NCI-H146 (cell line): ENCODE measurements at regions not wholly inside any gene's neighbourhood (a gene's known extent, or its start where the extent isn't known, plus 50 kb on each side); places are given as distances from the start of the nearest gene placed in this dataset.
A peak's percentile ranks its signal among the peaks of the same experiment; 100 is the strongest.

Experiments used
- DNase-seq: peaks from one replicate; lab custom pipeline; 2025; lab: John Stamatoyannopoulos, UW

DNA sequence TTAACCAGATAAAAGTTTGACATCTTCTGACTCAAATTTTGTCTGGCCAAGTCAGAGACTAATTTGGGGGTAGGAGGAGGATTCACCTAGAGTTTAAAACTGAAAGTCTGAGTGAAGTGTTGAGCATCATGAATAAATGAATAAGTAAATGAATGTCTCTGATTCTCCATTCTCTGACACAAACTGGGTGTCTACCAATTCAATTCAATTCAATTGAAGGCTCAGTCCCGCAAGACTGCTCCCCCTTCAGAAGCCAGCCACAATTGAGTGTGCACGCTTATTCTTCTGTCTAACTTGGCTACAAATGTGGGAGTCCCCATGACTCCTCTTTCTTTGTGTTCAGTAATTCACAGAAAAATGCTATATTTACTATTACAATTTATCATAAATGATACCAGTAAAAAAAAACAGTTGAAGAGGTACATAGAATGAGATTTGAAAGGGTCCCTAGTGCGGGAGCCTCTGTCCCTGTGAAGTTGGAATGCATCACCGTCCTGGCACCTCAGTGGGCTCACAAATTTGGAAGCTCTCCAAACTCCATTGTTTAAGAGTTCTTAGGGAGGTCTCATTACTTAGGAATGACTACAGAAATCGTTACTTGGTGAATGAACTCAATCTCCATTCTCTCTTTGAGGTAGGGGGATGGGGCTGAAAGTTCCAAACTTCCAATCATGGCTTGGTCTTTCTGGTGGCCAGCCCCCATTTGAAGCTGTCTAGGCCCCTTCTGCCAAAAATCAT is 243.7 kb upstream of the PHYHIPL start:
- DNase-seq = no peak

DNA sequence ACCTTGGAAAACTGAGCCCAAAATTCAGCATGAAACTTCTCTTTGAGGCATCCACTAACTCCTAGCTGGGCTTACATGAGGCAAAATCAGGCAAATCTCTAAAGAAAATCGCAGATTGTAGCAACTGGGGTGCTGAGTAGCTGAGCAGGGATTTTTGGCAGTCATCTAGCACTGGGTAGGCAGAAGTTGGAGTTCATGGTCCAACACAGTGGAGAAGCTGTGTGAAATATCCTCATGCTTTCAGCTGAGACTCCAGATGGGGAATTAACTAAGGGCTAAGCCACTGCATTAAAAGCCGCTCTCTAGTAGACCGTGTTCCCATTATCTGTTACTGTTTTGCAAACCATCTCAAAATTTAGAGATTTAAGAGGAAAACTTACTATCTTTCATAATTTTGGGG is 240.1 kb upstream of the PHYHIPL start:
- no peak for DNase-seq

DNA sequence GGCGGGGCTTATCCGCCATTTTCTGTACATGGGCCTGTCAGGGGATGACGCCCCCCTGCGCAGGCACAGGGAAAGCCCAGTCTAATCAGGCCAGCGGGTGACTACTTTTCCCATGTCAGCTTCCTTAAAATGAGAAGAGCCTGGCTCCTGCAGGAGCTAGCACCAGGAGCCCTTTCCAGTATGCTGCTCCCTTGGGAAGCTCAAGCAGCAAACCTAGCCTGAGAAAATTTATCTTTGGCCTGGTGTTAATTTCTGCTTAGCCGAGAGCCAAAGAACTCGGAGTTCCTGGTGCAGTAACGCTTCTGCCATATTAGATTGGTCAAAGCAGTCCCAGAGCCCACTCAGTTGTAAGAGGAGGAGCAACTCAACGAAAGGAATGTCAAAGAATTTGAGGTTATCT is 239.0 kb upstream of the PHYHIPL start:
- no peak for DNase-seq

DNA sequence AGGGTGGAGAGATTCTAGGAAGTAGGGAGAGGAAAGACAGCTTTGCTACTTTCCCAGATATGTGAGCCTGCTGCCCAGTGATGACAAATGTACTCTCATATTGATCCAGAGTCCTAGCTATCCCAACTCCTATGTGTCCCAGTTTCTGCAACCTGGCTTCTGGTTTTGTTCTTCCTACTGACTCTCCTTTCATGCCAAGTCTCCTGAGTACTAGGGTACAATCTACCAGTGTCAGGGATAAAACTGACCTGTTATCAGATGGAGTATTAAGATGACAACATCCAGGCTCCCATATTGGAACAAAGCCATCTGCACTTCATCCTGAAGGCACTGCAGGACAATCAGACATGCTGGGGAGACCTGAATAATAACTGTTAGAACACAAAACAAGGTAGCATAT is 233.7 kb upstream of the PHYHIPL start:
- no peak for DNase-seq

DNA sequence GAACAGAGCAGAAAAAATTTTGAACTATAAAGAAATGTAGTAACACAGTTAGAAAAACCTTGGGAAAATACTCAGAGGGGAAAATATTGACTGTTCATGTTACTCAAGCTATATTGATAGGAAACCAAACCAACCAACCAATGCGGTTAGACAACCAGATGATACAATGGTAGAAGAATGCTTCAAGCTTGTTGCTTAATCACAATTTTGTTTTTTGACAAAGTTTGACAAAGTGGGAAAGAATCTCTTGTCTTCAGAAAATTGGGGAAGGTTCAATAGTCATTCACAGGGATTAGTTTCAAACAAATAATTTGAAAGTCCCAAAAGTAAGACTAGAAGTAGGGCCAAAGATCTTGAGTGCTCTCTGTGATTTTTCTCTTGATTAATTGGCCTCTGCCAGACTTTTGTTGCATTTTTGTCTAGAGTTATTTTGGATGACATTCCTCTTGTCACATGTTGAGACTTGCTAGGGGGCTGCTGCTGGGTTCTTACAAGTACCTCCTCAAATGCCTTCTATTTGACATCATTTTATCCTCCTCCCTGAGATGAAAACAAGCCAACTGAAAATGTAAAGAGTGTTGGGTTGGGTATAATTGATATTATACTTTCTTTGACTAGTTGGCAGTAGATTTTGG is 233.1 kb upstream of the PHYHIPL start:
- DNase-seq = no peak

DNA sequence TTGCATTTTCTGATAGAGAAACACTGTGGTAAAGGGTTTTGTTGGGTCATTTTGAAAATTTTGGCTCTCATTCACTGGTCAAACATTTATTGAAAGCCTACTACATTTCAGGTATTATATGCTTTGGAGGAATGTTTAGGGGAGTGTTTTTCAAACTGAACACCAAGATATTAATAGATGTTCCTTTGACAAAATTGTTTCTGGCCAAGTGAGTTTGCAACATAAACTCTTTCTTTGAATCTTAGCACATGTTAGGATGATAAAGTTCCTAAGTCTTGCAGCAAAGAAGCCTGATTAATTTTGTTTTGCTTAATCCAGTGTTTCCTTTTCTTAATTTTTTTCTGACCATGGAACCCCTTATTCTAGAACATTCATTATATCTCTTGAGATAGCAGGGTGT is 232.5 kb upstream of the PHYHIPL start:
- DNase-seq = no peak

DNA sequence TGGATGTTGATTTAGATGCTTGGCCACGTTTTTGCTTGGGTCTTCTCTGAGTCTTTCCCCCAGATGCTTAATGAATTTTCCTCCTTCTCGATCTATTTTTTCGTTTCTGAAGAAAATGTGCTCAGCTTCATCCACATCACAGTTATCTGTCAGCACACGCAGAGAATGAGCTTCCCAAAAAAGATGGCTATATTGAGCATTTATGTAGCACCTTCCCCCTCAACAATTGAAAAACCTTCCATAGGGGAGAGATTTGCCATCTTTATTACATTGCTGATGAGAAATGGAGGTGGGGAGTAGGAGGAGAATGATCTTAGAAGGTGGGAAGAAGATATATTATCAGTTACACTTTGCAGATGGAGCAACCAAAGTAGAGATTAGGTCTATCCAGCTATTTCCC is 228.1 kb upstream of the PHYHIPL start:
- DNase-seq = no peak

DNA sequence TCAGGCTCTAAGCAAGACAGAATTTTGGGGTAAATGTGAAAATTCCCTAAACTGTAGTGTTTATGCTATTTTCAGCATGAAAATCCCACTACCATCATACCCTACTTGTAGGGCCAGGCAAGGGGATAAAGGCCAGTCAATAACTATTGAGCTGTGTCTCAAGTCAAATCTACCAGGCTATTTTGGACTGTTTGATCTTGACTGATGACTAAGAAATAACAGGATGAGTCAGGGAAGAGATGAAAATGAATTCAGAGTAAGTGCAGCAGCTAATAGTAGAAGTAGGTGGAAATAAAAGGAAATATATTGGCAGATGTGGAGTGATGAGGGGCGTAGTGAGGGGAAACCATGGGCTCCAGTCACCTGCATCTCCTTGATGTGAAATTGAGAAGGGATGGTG is 225.8 kb upstream of the PHYHIPL start:
- DNase-seq = no peak

DNA sequence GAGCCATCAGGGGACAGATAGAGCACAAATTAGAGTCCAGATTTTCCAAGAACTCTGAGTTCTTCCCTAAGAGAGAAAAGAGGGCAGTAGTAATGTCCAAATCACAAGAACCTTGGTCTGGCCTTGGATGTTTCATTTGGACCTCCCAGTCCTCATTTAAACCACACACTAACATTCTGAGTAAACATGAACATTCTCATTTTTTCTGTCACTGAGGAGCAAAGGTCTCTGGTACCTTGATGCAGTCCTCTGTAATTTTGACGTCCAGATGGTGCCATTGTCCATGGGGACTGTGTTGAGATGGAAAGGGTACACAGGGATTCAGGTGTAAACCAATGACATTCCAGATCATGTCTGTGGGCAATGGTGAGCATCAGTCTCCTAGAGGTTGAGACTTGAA is 225.4 kb upstream of the PHYHIPL start:
- no peak for DNase-seq

DNA sequence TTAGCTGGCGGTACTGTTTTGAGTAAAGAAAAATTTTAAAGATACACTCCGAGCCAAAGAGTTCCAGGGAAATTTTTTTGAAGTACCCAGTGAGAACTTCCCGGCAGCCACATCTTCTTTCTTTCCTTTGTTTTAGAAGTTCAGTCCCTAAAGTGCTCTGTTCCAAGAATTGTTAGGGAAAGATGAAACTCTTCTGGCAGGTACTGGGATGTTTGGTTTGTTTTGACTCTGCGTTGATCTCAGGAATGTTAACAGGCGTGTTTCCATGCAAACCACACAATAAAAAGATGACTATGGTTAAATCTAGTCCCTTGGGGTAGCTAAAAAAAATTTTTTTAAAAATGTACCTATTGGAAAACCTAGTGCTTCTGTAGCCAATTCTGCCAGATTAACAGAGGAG is 224.7 kb upstream of the PHYHIPL start:
- DNase-seq = no peak

DNA sequence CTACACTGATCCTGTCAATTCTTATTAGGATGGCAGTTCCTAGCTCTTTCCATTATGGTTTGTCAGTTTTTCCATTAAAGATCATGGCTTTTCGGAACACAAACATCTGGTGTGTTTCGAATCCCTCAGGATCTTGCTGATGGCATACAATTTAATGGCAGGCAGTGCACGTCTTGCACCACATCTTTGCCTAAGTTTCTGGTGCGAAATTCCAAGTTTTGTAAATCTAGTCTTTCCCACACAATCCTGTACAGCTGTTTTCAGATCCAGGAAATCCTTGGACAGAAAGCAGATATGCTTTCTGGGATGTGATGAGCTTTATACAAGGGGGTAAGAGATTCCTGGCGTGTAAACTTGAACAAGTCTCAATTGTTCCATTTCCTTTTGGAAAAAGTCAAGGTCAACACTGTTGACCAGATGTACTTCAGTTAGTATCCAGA is 224.3 kb upstream of the PHYHIPL start:
- DNase-seq = no peak

DNA sequence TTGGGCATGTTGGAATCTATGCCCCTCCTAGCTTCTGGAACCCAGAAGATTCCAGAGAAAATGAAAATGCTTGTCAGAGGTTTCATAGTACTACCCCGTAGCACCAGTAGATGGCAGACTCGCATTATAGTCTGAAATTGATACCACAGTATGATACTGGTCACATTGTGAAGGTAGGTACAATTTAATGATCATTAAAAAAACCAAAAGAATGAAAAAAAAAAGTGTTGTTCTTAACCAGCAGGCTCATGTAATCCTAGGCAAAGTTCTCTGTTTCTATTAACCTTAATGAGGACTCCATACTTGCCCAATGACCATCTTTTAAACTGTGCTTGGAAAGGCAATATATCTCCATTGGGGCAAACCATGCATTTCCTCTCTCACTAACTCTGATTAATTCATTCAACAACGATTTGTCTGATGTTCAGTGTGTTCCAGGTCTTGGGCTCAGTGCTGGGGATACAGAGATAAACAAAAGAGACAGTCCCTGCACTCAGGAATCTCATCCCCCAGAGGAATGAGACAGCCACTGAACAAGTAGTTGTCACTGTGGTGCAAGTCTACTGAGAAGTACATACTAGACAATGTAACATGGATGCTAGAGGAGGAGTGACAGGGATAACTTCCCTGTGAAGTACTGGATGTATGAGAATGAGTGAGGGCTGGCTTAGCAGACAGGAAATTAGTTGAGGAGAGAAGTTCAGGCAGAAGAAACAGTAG is 223.5 kb upstream of the PHYHIPL start:
- peak; percentile 14 for DNase-seq

DNA sequence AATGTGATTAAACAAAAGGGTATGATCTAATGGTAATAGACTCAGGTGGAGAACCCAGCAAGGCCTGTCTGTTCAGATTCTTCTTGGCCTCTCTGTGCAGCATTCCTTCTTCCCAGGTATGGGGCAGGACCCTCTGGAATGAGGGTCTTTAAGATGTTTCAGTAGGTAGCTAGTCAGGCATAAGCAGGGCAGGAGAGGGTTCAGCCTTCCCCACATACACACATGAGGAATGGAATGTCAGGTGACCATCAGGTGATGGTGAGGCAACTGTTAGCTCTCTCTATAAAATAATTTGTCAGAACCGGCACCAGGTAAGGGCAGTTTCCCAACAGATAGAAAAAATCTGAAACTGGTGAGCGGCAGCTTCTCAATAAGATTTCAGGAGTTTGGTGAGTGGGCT is 222.3 kb upstream of the PHYHIPL start:
- DNase-seq = no peak

DNA sequence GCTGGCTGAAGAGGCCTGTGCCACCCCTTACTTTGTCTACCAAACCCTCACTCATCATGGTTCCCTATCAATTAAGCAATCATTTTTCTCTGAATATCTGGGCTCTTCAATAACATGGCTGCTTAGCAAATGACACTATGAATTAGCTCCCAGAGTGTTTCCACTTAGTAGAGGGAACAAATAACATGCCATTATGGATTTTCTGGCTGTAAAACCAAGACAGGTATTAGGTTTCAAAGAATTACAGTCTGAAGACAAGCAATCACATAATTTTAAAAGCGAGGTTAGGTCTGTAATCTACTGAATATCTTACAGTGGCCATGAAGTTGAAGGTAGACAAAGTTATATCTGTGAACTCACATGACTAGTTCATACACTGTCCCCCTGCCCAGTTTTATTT is 220.8 kb upstream of the PHYHIPL start:
- DNase-seq = no peak

DNA sequence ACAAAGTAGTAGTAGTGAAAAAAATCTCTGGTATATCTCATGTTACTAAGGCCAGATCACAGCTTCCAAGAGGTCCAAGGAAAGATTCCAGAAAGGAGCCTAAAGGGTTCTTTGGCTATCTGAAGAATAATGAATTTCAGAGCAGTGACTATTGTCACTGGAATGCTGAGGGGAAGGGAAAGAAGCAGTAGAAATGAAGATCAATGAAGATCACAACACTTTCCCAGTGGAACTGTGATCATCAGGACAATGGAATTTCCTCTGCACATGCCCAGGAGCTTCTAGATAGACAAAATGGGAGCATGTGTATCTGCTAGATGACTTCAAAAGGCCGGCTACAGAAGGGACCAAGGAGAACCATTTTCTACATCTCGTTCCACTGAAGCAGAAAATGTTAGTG is 219.5 kb upstream of the PHYHIPL start:
- DNase-seq = no peak

DNA sequence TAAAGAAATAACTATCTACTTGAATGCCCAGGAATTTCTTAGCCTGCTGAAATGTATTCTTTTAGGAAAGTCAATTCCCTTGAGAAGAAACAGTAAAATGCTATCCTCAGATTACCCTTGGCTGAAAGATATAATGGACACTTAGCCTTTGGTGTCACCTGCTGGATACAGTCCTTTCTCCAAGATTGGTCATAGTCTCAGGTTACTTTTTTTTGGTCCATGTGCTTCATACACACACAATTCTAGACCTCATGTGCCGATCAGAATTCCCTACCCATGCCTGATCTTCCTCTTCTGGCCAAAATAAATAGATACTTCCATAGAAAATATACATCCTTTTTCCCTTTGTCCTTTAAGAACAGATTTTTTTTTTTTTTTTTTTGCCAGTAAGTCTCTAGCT is 218.9 kb upstream of the PHYHIPL start:
- no peak for DNase-seq

DNA sequence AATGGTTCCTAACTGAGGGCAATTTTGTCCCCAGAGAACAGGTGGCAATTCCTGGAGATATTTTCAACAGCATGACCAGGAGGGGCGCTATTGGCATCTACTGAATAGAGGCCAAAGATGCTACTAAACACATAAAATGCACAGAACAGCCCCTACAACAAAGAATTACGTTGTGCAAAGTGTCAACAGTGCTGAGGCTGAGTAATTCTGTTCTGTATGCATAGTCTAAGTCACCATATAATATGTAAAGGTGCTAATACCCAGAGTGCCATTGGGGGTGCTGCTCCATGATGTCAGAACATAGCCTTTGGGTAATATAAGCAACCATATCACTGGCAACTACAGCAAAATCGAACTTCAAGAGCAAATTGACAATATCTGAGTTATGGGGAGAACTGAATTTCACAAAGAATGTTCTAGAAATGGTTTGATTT is 213.3 kb upstream of the PHYHIPL start:
- DNase-seq = no peak

DNA sequence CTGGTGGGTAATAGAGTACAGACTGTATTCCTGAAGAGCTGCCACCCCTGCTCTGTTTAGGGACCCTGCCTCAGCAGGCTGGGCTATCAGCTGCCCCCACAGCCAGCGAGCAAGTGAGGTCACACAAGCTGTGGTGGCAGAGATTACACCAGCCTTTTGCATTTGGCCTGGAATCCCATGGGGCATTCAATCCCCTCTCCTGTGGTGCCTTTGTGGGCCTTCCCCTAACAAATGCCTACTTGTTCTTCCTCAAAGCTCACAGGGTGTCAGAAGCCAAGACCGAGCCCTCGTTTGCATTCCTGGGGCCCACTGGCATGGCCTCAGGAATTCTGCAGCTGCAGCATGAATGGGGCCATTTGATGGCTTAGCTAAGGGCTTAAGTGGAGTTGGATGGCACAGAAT is 212.7 kb upstream of the PHYHIPL start:
- no peak for DNase-seq

DNA sequence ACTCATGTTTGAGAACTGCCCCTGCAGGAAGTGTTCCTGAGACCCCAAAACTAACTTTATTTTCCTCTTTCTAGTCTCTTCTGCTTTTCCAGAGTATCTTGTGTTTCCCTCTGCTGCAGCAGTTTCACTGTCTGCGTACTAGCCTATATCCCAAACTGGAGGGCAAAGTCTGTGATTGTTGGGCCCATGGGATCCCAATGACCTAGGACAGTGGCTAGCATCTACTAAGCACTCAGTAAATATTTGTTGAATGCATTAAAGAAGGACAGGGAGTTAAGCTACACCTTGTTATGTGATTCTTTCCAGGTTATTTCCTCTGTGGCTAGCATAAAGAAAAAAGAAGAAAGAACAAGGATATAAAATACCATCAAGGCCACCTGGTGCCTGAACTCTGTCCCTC is 210.6 kb upstream of the PHYHIPL start:
- no peak for DNase-seq

DNA sequence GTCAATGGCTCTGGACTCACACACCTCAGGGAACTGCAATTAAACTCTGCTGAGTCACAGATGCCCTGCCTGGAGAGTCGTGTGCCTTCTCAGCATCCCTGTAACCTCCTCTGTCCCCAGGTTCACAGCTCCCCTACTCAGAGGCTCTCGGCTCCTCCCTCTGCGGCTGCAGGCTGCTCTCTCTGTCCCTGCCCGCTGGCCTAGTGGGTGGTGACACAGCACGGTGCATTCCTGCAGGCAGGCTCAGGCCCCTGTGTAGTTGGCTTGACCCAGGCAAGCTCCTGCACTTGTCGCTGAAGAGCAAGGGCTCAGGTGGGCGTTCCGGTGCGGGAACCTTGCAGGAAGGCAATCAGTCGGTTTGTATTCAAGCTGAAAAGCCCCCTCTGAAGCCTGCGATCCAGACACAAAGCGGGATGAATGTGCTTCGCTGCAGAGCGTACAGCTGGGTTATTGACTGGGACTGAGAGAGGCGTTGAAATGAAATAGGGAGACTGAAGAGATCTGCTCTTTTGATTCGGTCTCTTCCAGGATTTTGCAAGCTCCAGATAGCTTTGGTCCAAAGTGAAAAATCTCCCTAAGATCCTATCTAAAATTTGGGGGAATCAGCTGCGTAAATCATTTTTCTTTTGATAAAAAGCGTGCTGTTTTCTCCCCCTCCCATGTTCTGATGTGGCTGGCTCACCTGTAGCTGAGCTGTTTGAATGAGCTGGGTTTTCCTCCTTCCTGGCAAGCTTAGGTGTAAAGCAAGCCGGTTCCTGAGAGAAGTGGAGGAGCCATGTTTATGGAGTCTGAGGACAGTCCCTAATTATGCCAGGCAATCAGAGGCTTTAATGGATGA is 208.7 kb upstream of the PHYHIPL start:
- peak; percentile 71 for DNase-seq

DNA sequence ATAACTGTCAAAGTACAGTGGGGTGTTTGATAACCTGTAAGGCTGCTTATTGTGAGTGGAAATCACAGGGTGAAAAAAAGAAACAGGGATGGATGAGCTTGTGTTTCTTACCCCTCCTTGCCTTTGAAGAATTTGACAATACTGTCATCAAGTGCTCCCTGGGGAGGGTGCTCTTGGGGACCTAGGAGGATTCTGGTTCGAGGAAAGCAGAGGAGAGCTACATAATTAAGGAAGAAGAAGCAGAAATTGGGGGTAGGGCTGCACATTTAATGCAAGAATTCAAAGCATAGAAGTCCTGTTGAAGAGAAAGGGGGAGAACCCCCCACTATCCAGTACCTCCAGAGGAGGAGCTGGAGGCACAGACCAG is 208.1 kb upstream of the PHYHIPL start:
- no peak for DNase-seq

DNA sequence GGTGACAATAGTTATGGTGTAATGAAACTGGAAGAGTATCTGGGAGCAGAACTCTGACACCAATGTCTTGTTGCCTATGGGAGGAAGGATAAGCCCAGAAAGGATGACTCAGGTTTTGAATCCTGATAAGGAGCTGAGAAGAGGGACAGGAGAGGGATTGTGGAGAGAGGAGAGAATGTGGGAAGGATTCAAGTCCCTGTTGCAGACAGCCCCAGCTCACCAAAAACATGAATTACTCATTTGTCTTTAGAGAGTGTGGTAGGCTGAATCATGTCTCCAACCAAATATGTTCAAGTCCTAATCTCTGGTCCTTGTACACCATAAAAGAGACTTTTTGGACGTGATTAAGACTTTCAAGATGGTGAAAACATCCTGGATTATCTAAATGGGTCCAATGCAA is 206.9 kb upstream of the PHYHIPL start:
- no peak for DNase-seq
